Liver (tissue), 3 donors: ENCODE measurements at regions not wholly inside any gene's neighbourhood (a gene's known extent, or its start where the extent isn't known, plus 50 kb on each side); places are given as distances from the start of the nearest gene placed in this dataset.

Experiments used
- EGR1 ChIP-seq, 2 donors: IDR thresholded peaks; 2 replicates each; pipeline ENCODE4 v1.6.1; 2016 to 2018; ENCODE audit warnings: antibody characterized with exemption in 2 of 2, low read depth in 2 of 2
- GABPA ChIP-seq, 2 donors: IDR thresholded peaks in 1 of 2; conservative IDR thresholded peaks in 1 of 2; 2 replicates each; pipeline ENCODE4 v1.6.1; 2016; ENCODE audit warnings: antibody characterized with exemption in 2 of 2, mild to moderate bottlenecking in 1 of 2, moderate library complexity in 1 of 2
- HNF4G ChIP-seq: IDR thresholded peaks from 2 replicates; pipeline ENCODE4 v1.6.1; 2016; ENCODE audit warnings: antibody characterized with exemption
- JUND ChIP-seq, 2 donors: IDR thresholded peaks; 2 replicates each; pipeline ENCODE4 v1.6.1; 2016; ENCODE audit warnings: antibody characterized with exemption in 2 of 2
- MAX ChIP-seq: IDR thresholded peaks from 2 replicates; pipeline ENCODE4 v1.6.1; 2016; ENCODE audit warnings: antibody characterized with exemption
- RAD21 ChIP-seq, 2 donors: IDR thresholded peaks; 2 replicates each; pipeline ENCODE4 v1.6.1; 2016; ENCODE audit warnings: antibody characterized with exemption in 2 of 2, mild to moderate bottlenecking in 2 of 2
- SP1 ChIP-seq: IDR thresholded peaks from 2 replicates; pipeline ENCODE4 v1.6.1; 2018; ENCODE audit warnings: antibody characterized with exemption, mild to moderate bottlenecking
- TAF1 ChIP-seq: conservative IDR thresholded peaks from 2 replicates; pipeline ENCODE4 v1.6.1; 2016; ENCODE audit warnings: antibody characterized with exemption, mild to moderate bottlenecking
- YY1 ChIP-seq: IDR thresholded peaks from 2 replicates; pipeline ENCODE4 v1.6.1; 2016; ENCODE audit warnings: antibody characterized with exemption, mild to moderate bottlenecking
- TF ChIP-seq, protein P1 (sequence below): fragments of 150-350 bp; IDR thresholded peaks from 2 replicates; pipeline ENCODE4 v1.5.1; 2017; ENCODE audit warnings: improper control_type of control experiment, low read depth, low read length; ENCODE audit not compliant: missing input control
- TF ChIP-seq, protein P2 (sequence below): IDR thresholded peaks from 2 replicates; pipeline ENCODE4 v1.6.1; 2016; ENCODE audit warnings: antibody characterized with exemption, mild to moderate bottlenecking
- TF ChIP-seq, protein P3 (sequence below): IDR thresholded peaks from 2 replicates; pipeline ENCODE4 v1.6.1; 2016; ENCODE audit warnings: antibody characterized with exemption
- donor health status: healthy.
- donor health status: healthy.

DNA sequence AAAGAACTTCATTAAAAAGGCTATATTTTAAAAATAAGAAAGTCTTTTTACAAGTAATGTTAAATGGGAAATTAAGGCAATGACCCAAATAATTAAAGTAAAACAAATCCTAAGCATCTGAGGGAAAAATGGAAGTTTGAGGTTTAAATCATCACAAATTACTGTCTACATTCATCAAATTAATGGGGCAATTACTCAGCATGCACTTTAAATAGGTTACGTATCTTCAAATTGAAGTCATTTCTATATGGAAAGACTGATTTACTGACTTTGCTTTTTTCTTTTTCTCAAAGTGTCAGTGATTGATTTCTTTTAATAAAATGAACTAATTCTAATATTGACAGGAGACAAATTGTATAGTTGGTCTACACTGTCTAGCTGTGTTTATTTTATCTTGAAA is 1452.3 kb downstream of the NCAM2 start:
- TF ChIP-seq, protein P1, sequence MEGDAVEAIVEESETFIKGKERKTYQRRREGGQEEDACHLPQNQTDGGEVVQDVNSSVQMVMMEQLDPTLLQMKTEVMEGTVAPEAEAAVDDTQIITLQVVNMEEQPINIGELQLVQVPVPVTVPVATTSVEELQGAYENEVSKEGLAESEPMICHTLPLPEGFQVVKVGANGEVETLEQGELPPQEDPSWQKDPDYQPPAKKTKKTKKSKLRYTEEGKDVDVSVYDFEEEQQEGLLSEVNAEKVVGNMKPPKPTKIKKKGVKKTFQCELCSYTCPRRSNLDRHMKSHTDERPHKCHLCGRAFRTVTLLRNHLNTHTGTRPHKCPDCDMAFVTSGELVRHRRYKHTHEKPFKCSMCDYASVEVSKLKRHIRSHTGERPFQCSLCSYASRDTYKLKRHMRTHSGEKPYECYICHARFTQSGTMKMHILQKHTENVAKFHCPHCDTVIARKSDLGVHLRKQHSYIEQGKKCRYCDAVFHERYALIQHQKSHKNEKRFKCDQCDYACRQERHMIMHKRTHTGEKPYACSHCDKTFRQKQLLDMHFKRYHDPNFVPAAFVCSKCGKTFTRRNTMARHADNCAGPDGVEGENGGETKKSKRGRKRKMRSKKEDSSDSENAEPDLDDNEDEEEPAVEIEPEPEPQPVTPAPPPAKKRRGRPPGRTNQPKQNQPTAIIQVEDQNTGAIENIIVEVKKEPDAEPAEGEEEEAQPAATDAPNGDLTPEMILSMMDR, result no peak
- TF ChIP-seq GABPA (IDR thresholded peaks at IDR 0.05 in 1 of 2, conservative IDR thresholded peaks at IDR 0.05 in 1 of 2) (no peak), RAD21 (IDR thresholded peaks at IDR 0.05) (no peak), SP1 (no peak), JUND (IDR thresholded peaks at IDR 0.05) (no peak), MAX (no peak), EGR1 (IDR thresholded peaks at IDR 0.05; ENCODE audit: low read depth in 2 of 2) (no peak), YY1 (no peak), TAF1 (no peak), HNF4G (no peak)
- TF ChIP-seq, protein P2, sequence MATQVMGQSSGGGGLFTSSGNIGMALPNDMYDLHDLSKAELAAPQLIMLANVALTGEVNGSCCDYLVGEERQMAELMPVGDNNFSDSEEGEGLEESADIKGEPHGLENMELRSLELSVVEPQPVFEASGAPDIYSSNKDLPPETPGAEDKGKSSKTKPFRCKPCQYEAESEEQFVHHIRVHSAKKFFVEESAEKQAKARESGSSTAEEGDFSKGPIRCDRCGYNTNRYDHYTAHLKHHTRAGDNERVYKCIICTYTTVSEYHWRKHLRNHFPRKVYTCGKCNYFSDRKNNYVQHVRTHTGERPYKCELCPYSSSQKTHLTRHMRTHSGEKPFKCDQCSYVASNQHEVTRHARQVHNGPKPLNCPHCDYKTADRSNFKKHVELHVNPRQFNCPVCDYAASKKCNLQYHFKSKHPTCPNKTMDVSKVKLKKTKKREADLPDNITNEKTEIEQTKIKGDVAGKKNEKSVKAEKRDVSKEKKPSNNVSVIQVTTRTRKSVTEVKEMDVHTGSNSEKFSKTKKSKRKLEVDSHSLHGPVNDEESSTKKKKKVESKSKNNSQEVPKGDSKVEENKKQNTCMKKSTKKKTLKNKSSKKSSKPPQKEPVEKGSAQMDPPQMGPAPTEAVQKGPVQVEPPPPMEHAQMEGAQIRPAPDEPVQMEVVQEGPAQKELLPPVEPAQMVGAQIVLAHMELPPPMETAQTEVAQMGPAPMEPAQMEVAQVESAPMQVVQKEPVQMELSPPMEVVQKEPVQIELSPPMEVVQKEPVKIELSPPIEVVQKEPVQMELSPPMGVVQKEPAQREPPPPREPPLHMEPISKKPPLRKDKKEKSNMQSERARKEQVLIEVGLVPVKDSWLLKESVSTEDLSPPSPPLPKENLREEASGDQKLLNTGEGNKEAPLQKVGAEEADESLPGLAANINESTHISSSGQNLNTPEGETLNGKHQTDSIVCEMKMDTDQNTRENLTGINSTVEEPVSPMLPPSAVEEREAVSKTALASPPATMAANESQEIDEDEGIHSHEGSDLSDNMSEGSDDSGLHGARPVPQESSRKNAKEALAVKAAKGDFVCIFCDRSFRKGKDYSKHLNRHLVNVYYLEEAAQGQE, result no peak
- TF ChIP-seq, protein P3, sequence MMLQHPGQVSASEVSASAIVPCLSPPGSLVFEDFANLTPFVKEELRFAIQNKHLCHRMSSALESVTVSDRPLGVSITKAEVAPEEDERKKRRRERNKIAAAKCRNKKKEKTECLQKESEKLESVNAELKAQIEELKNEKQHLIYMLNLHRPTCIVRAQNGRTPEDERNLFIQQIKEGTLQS, result no peak
